HFFc6 (cell line): ENCODE measurements at regions not wholly inside any gene's neighbourhood (a gene's known extent, or its start where the extent isn't known, plus 50 kb on each side); places are given as distances from the start of the nearest gene placed in this dataset.

ENCODE experiments used
- DNase-seq: peaks from one replicate; pipeline ENCODE4 v3.0.0-alpha.2; 2018
- H3K27ac Mint-ChIP-seq: 2 replicates; pipeline ENCODE4 v1.8.0; 2020; ENCODE audit warnings: mild to moderate bottlenecking, mixed read lengths
- H3K27me3 Mint-ChIP-seq: 2 replicates; pipeline ENCODE4 v1.8.0; 2021; ENCODE audit warnings: mild to moderate bottlenecking, moderate library complexity, mixed read lengths; ENCODE audit not compliant: insufficient read depth
- H3K36me3 Mint-ChIP-seq: 2 replicates; pipeline ENCODE4 v1.8.0; 2021; ENCODE audit warnings: low read depth, mixed read lengths
- H3K4me1 Mint-ChIP-seq: 2 replicates; pipeline ENCODE4 v1.8.0; 2020; ENCODE audit warnings: low read depth, mixed read lengths
- H3K4me3 Mint-ChIP-seq: 2 replicates; pipeline ENCODE4 v1.8.0; 2020; ENCODE audit warnings: mild to moderate bottlenecking, moderate library complexity, mixed read lengths
- H3K9me3 Mint-ChIP-seq: 2 replicates; pipeline ENCODE4 v1.8.0; 2020; ENCODE audit warnings: mild to moderate bottlenecking, mixed read lengths
- TF ChIP-seq, protein P1 (sequence below): fragments of 200-600 bp; sonication (generic); IDR thresholded peaks from 2 replicates; pipeline ENCODE4 v1.5.0; 2021; ENCODE audit warnings: antibody characterized with exemption, mild to moderate bottlenecking

DNA sequence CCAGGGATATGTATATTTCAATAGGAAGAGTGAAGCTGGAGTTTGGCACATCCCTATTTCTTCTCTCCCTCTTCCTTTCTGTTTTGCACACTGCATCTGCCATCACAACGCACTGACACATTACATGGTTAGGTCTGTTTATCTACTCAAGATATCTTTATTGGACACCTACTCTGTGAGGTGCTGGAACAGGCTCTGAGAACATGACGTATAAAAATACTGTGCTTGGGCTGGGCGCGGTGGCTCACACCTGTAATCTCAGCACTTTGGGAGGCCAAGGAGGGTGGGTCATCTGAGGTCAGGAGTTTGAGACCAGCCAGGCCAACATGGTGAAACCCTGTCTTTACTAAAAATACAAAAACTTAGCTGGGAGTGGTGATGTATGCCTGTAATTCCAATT is 653.3 kb downstream of the SLC4A3 start:
- Mint-ChIP-seq H3K4me3 (no peak overlapping the region; the same call in 1 of the 2 replicates), H3K27ac (peak overlapping the region; percentile 96), H3K27me3 (no peaks in the 10 kb centered on the region), H3K36me3 (no peaks in the 10 kb centered on the region), H3K9me3 (no peaks in the 10 kb centered on the region), H3K4me1 (peaks cover 75% of the 10 kb centered on the region)
- no peak for DNase-seq
- TF ChIP-seq, protein P1, sequence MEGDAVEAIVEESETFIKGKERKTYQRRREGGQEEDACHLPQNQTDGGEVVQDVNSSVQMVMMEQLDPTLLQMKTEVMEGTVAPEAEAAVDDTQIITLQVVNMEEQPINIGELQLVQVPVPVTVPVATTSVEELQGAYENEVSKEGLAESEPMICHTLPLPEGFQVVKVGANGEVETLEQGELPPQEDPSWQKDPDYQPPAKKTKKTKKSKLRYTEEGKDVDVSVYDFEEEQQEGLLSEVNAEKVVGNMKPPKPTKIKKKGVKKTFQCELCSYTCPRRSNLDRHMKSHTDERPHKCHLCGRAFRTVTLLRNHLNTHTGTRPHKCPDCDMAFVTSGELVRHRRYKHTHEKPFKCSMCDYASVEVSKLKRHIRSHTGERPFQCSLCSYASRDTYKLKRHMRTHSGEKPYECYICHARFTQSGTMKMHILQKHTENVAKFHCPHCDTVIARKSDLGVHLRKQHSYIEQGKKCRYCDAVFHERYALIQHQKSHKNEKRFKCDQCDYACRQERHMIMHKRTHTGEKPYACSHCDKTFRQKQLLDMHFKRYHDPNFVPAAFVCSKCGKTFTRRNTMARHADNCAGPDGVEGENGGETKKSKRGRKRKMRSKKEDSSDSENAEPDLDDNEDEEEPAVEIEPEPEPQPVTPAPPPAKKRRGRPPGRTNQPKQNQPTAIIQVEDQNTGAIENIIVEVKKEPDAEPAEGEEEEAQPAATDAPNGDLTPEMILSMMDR: no peak

DNA sequence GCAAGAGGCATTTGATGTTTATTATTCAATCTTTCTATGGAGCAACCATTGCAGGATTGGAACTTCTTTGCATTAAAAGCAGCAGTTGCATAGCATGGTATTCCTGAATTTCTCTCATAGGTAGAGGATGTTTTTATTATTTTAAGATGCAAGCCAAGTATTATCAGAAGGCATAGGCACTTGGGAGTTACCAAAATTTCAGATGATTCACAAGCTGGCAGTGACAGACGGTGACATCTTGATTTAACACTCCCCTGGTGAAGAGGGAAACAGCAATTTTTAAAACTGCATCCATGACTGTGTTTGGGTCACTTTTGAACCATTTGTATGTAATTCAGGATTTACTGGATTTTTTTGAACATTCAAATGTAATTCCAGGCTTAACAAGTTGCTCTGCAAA is 654.3 kb downstream of the SLC4A3 start:
- Mint-ChIP-seq H3K4me1 (peaks cover 71% of the 10 kb centered on the region), H3K27ac (no peak overlapping the region), H3K4me3 (no peak overlapping the region), H3K36me3 (peaks cover 4% of the 10 kb centered on the region; the same call in 1 of the 2 replicates), H3K9me3 (no peaks in the 10 kb centered on the region), H3K27me3 (no peaks in the 10 kb centered on the region)
- TF ChIP-seq, protein P1: no peak
- DNase-seq: no peak

DNA sequence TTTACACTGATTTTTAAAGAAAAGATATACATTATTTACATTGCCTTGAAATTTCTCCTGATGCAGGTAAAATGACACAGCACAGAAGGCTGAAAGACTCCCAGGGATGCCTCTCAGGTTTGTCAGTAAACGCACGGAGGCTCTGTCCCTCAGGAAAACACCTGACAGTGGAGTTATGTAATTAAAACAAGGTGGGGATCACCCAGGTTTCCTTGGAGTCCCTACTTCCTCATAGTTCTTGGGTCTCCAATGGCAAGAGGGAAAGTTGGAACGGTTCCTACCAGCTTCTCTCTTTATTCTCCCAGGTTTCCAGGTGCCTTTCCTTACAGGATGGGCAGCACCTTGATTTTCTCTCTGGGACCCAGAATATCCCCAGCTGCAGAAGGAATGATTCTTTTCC is 654.8 kb downstream of the SLC4A3 start:
- Mint-ChIP-seq H3K4me3 (no peak overlapping the region), H3K9me3 (no peaks in the 10 kb centered on the region), H3K27me3 (no peaks in the 10 kb centered on the region), H3K4me1 (peaks cover 68% of the 10 kb centered on the region), H3K27ac (no peak overlapping the region), H3K36me3 (peaks cover 4% of the 10 kb centered on the region; the same call in 1 of the 2 replicates)
- TF ChIP-seq, protein P1: no peak
- no peak for DNase-seq

DNA sequence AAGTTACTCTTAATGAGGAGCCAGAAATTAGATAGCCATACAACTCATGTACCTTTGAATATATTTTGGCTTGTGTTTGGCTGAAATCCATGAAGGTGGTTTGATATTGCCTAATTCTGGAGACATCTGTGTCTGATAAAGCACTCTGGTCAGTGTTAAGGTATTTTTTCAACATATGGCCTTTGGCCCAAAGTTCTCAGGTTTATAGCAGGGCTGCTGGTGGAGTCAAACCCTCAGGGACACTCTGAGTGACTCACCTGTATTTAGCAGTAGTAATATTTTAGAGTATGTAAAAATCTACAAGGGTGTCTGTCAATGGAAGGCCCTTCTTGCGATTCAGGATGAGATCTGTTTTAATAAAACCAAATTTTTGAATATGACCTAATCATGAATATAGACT is 666.5 kb downstream of the SLC4A3 start:
- peaks cover 5% of the 10 kb centered on the region for H3K9me3 Mint-ChIP-seq
- peaks cover 9% of the 10 kb centered on the region for H3K4me1 Mint-ChIP-seq
- TF ChIP-seq, protein P1: no peak
- no peak overlapping the region for H3K27ac Mint-ChIP-seq
- DNase-seq: no peak
- peaks cover 6% of the 10 kb centered on the region for H3K36me3 Mint-ChIP-seq
- H3K27me3 Mint-ChIP-seq: no peaks in the 10 kb centered on the region
- no peak overlapping the region for H3K4me3 Mint-ChIP-seq

DNA sequence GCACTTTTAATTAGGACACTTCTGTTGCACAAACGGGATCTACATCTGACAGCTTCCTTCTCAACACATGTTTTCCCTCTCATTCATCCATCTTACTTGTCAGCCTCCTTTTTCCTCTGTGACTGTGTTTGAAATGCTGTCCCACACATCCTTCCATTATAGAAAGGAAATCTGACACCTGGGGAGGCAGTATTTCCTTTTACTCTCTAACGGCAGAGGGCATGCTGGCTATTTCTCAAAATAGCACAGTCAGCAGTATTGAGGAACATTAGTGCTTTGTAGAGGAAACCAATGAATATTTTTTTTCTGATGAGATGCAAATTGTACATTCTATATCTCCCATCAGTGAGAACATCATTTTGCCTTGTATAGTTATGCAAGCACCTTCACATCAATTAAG is 668.7 kb downstream of the SLC4A3 start:
- Mint-ChIP-seq H3K27ac (no peak overlapping the region), H3K4me1 (peaks cover 6% of the 10 kb centered on the region), H3K9me3 (peaks cover 5% of the 10 kb centered on the region), H3K36me3 (peaks cover 6% of the 10 kb centered on the region), H3K4me3 (no peak overlapping the region), H3K27me3 (no peaks in the 10 kb centered on the region)
- peak; percentile 7 for DNase-seq
- TF ChIP-seq, protein P1: peak; percentile 32; the same call in 1 of the 2 replicates

DNA sequence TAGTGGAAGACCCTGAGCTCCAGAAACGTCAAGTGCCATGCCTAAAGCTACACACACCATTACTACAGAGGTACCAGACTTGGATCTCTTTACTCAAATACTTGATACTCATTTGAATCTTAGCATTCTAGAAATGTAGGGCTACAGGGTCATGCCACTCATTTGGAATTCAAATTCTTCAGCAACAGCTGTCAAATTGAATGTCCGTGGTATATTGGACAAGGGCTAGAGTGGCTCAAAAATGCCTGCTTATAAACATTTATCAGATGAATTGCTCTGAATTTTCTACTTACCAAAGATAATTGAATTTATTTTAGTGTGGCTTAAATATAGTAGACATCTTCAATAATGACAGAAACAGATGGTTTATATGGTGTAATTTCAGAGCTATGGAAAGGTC is 669.7 kb downstream of the SLC4A3 start:
- no peak for DNase-seq
- peaks cover 5% of the 10 kb centered on the region; the same call in 1 of the 2 replicates for H3K9me3 Mint-ChIP-seq
- H3K27me3 Mint-ChIP-seq: no peaks in the 10 kb centered on the region
- TF ChIP-seq, protein P1: no peak
- H3K36me3 Mint-ChIP-seq: peaks cover 6% of the 10 kb centered on the region
- H3K4me3 Mint-ChIP-seq: no peak overlapping the region
- H3K4me1 Mint-ChIP-seq: peaks cover 6% of the 10 kb centered on the region
- no peak overlapping the region for H3K27ac Mint-ChIP-seq
